Midbrain (tissue), 1 donor: ENCODE measurements at regions not wholly inside any gene's neighbourhood (a gene's known extent, or its start where the extent isn't known, plus 50 kb on each side); places are given as distances from the start of the nearest gene placed in this dataset.

Source experiments
- DNase-seq: peaks from one replicate; lab custom pipeline; 2025; lab: John Stamatoyannopoulos, UW

DNA sequence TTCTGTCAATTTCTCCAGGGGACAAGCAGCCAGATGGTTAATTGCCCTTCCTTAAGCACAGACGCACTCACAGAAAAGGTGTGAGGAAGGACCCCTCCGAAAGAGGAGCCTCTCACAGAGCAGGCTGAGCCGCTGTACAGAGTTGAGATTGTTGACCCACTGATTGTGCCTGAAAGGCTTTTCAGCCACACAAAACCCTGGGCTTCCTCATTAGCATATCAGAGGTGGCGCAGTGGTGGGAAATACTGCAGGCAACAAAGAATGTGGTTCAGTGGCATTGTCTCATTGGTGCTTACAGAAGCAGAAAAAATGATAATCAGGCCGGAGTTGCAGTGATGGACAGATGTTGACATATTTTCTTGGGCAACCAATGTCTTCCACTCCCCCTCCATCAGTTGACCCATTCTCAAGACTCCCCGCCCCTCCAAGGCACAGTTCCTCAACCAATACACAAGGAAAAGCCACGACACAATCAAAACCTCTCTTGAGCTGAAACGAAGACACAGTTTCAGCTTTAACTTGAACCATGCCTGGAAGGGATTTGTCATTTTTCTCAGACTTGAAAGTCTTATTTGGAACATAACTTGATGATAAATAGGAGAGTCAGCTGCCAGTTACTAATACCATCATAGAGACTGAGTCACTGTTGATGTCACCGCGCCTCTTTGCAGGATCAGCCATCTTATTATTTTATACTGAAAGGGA is 53.1 kb downstream of the ATXN3L start:
- no peak for DNase-seq

GRCh38 chrX:13265549-13266132 is 54.2 kb downstream of the ATXN3L start:
- no peak for DNase-seq

GRCh38 chrX:13265111-13265510 is 54.7 kb downstream of the ATXN3L start:
- DNase-seq, result no peak

DNA sequence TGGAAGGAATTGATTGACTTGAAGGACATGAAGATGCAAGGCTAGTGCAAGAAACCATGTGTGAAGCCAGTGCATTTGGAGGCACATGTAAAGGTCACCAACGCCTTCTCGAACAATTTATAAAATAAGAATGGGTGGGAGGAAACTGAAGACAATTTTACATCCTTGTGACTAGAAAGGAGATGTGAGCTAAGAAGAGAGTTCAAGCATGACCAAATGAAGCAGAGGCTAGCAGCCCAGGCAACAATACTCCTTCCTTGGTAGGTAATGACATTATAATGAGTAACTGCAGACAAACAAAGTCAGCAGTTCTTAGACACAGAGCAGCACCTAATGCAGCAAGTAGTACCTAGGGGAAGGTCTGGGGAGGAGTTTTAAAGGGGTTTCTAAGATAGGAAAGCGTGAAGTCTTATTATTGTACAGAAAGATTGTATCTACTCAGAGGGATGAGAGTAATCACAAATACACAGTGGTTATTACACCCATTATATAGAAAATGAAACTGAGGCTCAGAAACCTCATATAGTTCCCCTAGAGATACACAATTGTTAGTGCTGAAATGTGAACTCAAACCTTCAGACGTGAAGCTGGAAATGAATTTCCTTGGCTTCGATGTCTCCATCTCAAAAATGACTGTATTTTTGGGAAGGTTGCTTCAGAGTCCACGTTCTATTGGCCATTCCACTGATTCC is 56.1 kb downstream of the ATXN3L start:
- no peak for DNase-seq

- DNase-seq, result no peak
Observed at GRCh38 chrX:13261348-13261747, 58.5 kb downstream of the ATXN3L start.

DNA sequence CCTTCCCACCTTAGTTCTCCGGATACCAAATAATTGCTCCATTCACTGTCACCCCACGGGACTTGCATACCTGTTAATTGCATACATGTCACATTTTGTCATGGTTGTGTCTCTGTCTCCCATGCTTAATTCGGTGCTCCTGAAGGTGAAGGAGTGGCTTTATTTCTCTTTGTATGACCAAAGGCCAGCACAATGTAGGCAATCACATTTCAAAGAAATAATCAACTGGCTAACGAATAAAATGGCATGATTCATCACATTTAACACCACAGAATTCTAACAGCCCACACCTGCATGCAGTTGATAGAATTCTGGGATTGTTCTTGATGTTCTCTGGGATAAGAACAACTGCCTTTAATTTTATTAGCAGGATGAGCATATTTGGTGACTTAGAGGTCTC is 59.3 kb downstream of the ATXN3L start:
- no peak for DNase-seq

DNA sequence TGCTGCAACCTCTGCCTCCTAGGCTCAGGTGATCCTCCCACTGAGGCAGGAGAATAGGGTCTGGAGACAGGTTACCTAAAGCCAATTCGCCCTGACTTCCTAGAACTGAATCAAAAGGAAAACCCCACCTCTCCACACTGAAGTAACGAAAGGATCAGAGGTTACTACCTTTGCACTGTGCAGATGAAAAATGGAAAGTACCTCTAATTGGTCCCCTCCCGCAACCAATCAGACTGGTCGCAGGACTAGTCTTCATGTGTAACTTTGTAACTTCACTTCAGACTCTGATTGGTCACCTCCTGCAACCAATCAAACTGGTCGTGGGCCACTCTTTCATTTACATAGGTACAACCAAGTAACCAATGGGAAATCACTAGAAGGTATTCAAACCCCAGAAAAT is 61.1 kb downstream of the ATXN3L start:
- DNase-seq, result no peak

DNA sequence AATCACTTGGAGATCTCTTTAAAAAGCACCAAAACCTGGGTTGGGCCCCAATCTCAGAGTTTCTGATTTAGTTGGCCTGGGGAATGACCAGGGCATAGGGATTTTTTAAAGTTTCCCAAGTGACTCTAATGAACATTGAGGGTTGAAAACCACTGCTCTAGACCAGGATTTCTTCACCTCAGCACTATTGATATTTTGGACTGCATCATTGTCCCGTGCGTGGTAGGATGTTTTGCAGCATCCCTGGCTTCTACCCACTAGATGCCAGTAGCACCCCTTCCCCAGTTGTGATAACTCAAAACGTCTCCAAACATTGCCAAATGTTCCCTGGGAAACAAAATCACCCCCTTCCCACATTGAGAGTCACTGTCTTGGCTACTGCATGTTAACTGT is 61.8 kb downstream of the ATXN3L start:
- no peak for DNase-seq

- DNase-seq, result no peak
Observed at GRCh38 chrX:13257223-13258051, 62.4 kb downstream of the ATXN3L start.

DNA sequence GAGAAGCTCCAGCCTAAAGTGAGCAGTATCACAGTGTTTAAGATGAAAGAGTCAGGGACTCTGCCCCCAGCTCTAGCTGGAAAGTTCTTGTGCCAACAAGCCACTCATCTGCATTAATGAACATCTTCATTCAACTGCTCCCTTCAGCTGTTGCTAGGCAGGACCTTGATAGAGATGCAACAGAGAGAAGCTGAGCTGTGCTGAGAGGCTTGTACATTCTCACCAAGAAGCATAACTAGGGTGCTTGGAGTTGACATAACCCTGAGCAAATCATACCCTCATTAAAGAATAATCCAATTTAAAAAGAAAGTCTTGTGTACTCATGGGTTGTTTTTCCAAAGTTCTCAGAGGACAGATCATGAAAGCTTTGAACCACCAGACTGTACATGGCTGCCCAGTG is 63.2 kb downstream of the ATXN3L start:
- no peak for DNase-seq

GRCh38 chrX:13254870-13255269 is 65.0 kb downstream of the ATXN3L start:
- DNase-seq, result no peak

GRCh38 chrX:13254076-13254785 is 65.6 kb downstream of the ATXN3L start:
- DNase-seq, result no peak

GRCh38 chrX:13253223-13253622 is 66.6 kb downstream of the ATXN3L start:
- no peak for DNase-seq

DNA sequence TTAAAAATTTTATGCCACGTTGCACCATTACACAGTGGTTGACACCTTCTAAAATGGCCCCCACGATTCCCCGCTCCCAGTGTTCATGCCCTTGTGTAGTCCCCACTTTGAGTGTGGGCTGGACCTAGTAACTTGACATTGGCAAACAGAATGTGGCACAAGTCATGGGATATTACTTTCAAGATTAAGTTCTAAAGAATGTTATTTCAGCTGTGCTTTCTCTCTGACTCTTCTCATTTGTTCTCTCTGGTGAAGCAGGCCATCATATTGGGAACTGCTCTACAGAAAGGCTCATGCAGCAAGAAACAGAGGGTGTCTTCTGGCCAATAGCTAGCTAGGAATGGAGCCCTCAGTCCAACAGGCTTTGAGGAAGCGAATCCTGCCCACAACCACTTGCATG is 67.1 kb downstream of the ATXN3L start:
- no peak for DNase-seq

- DNase-seq, result no peak
Observed at GRCh38 chrX:13250826-13251580, 68.8 kb downstream of the ATXN3L start.

GRCh38 chrX:13248867-13249486 is 70.9 kb downstream of the ATXN3L start:
- no peak for DNase-seq

- DNase-seq, result no peak
Observed at GRCh38 chrX:13239272-13239671, 80.6 kb downstream of the ATXN3L start.

- DNase-seq, result no peak
Observed at GRCh38 chrX:13235930-13236329, 83.9 kb downstream of the ATXN3L start.

DNA sequence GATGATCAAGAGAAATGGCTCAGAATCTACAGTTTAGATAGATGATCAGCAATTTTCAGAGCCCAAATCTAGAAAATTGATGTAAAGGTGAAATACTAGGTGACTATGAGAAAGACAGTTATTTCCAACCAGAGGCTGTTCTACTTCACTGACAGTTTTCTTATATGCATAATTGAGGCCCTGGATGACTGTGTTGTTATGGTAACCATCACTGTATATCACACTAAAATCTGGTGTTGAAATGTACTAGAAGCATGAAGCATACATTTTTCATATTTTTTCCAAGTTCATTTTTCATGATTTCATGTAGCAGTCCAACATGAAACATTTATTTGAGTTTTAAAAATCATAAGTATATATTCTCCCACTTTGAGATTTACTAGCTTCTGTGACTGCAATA is 87.4 kb downstream of the ATXN3L start:
- no peak for DNase-seq

DNA sequence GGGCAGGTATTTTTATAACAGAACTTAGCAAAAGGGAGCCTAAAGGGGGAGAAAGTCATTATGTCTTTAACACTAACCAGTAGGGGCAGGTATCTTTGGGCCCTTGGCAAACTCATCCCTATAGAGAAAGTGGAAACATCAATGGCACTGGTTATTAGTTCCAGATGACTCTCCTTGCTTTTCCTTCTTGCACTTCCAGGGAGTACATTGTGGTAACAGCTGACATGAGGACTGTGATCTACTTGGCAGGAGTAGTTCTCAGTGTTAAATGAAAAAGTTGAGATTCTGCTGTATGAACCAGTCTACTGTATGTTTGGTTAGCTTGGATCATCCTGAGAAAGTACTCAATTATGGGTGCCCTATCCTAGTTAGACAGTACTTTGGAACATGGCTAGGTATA is 93.6 kb downstream of the ATXN3L start:
- DNase-seq, result no peak
